HG03039 (cell line): ENCODE measurements at regions not wholly inside any gene's neighbourhood (a gene's known extent, or its start where the extent isn't known, plus 50 kb on each side); places are given as distances from the start of the nearest gene placed in this dataset.
A peak's percentile ranks its signal among the peaks of the same experiment; 100 is the strongest.
"Not testable (repeated sequence)": the region's sequence is repeated elsewhere in the genome, so short reads cannot be mapped to it uniquely, and the experiment has no call there.

Source experiments
- ATAC-seq: cut with Tn5 transposase; IDR thresholded peaks from one replicate; pipeline ENCODE4 v1.9.1; 2021; ENCODE audit warnings: mild to moderate bottlenecking, moderate library complexity; ENCODE audit not compliant: unreplicated experiment

DNA sequence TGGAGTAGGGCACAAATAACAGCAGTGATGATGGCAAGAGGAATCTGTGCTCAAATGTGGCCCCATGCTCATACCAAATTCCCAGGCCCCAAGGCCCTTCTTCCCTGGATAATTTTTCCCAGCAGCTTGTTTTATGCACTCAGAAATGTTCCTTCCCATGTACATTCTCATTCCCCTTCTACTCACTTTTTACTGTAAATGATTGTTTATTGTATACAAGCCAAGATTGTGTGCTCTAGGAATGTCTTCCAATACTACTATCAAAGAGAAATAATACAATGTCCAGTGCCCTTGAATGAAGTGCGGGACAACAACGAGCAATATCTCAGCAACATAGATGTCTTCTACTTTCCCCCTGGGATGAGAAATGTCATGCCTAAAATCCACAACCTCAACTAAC is 201.6 kb downstream of the ICOS start:
- no peak for ATAC-seq

DNA sequence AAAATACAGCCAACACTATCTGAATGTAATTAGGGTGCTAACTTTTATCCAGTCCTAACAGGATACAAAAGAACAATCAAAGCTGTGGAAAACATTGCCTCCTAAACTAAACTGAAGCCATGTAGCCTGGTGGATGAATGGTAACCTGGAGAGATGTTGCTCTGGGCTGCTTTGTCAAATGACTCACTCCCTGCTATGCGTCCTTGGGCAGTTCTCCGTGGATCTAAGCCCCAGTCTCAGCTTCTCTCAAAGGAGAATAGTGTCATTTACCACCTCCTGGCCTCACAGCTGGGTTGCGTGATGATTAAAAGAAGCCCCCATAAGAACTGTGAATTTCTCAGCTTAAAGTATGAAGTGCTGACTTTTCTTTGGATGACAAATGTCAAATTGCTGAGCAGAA is 203.7 kb downstream of the ICOS start:
- ATAC-seq = no peak

DNA sequence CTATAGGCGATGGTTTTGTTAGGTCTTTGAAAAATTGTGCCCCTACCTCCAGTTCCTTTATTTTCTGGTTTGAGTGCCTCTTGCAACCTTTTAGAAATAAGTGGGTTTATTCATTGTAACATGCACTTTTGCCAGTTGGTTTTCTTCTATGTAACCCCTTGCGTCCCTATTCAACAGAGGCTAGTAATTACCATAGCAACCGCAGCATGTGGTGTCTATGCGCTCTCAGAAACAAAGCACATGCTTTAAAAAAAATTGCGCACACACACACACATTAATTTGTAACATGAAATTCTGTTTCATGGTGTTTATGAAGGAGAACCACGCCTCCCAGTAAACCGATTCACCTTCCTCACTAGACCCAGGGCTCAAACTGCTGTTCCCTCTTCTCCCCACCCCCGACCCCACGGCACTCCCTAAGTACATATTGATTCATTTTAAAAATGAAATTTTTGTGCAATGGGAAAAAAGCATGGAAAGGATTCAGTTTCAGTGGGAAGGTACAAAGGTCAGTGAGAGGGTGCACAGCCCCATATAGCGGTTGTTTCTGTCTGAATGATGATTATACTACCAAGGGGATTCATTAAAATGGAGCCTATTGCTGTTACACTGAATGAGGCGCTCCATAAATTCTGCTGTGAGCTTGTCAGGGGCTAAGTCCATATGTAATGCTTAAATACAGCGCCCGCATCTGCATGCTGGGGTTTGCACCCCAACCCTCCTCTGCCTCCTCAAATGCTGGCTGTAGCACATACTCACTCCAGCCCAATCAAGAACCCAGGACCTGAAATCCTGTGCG is 206.9 kb downstream of the ICOS start:
- ATAC-seq = no peak

GRCh38 chr2:204144492-204144891 is 207.9 kb downstream of the ICOS start:
- ATAC-seq = no peak

DNA sequence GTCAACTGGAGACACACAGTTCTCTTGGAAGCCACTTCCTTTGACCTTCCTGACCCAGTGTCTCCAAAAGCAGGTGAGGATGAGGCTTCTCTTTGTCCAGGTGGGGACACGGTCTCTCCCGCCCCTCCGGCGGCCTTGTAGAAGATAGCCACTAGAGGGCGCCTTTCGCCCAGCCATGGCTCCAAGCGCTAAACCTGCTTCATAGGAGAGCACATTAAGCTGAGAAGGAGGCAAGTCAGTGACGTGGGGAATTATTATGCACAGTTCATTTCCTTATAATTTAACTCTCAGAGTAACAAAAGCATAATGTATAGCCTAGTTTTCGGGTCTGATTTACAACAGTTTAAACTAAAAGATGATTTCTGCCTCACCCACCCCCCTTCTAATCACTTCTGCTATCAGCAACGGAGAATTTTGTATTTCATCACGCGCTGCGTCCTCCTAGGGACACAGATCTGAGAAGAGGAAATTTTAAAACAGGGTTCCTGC is 208.7 kb downstream of the ICOS start:
- peak; percentile 93 for ATAC-seq

DNA sequence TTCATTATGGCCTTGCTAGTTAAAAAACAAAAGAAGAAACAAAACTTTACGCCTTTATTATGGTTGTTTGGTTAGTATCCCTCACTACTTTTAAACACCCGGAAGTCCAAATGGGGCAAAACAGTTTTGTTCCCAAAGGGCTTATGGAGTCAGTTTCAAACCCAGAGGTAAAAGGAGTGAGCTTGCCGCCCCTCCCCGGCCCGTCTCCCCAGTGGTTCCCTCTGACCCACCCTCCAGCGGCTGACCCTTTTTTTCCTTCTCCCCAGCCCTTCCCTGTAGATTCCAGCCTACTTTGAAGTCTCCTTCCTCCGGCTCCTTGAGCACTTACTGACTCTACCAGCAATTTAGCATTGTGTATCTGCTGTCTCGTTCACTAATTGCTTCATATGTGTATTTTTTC is 209.2 kb downstream of the ICOS start:
- no peak for ATAC-seq

GRCh38 chr2:204147040-204147439 is 210.5 kb downstream of the ICOS start:
- ATAC-seq = not testable (repeated sequence)

DNA sequence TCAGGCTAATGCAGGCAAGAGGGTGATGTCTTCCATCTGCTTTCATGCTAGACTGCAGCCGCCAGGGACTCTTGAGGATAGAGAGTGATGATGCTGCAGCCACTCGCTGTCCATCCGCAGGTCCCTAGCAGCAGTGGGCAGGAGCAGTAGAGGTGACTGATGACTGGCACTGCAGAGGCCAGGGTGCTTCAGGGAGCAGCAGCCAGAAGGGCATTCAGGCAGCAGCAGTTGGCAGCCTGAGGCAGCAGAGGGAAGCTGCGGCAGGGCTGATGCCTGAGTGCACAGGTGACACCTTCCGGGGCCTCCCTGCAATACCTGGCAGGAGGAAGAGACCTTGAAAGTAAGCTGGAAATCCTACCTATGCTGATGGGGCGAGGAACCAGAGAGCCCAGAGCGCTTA is 214.2 kb downstream of the ICOS start:
- no peak for ATAC-seq

DNA sequence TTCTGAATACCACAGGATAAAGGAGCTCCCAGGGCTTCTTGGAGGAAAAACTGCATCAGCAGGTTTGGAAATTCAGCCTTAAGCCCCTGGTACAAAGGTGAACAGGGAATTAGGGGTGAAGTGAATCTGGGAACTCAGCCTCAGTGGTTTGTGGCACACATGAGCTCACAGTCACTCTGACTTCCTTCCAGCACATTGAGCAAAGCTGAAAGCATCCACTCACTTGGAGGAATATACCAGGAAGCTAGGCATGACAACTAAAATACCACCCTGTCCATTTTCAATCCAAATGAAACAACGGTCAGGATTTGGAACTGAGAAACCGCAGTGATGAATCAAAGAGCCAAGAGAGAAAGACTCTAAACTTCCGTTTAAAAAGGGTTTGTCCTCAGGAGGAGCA is 216.1 kb downstream of the ICOS start:
- no peak for ATAC-seq

- no peak for ATAC-seq
Observed at GRCh38 chr2:204154863-204155262, 218.3 kb downstream of the ICOS start.

- no peak for ATAC-seq
Observed at GRCh38 chr2:204156456-204156855, 219.9 kb downstream of the ICOS start.

DNA sequence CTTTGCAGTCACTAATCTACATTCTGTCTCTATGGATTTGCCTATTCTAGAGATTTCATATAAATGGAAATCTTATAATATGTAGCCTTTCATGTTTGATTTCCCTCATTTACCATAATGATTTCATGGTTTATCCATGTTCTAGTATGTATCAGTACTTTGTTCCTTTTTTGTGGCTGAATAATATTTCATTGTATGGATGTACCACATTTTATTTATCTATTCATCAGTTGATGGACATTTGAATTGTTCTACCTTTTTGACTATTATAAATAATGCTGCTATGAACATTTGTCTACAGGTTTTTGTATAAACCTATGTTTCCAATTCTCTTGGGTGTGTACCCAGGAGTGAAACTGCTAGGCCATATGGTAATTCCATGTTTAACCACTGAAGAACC is 221.1 kb downstream of the ICOS start:
- ATAC-seq = no peak

GRCh38 chr2:204159526-204159925 is 223.0 kb downstream of the ICOS start:
- ATAC-seq = no peak

- ATAC-seq = no peak
Observed at GRCh38 chr2:204160989-204161388, 224.4 kb downstream of the ICOS start.

- ATAC-seq = no peak
Observed at GRCh38 chr2:204161886-204162285, 225.3 kb downstream of the ICOS start.

- no peak for ATAC-seq
Observed at GRCh38 chr2:204166961-204167360, 230.4 kb downstream of the ICOS start.

- ATAC-seq = not testable (repeated sequence)
Observed at GRCh38 chr2:204167670-204168069, 231.1 kb downstream of the ICOS start.

GRCh38 chr2:204170411-204170810 is 233.8 kb downstream of the ICOS start:
- no peak for ATAC-seq

- ATAC-seq = no peak
Observed at GRCh38 chr2:204171432-204172144, 235.0 kb downstream of the ICOS start.

DNA sequence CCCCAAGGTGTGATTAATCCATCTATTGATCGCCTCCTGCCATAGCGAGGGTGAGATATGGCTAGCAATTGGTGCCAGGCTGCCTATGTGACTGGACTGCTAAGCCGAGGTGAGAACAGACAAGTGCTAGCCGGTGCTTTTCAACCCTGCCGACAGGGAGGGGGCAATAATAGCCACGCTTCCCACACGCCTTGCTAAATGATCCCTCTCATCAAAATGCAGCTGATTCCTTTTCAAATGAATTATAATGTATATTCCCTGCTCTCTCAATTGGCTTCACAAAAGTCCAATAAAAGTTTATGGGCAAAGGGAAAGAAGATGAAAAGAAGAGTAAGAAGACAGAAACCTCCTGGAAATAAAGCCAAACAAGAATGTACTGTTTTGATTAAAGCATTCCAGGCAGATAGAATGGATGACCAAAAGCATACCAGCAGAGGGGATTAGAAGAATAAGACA is 235.6 kb downstream of the ICOS start:
- no peak for ATAC-seq

- no peak for ATAC-seq
Observed at GRCh38 chr2:204174034-204174433, 237.5 kb downstream of the ICOS start.
